ENCODE measurements at regions not wholly inside any gene's neighbourhood (a gene's known extent, or its start where the extent isn't known, plus 50 kb on each side); places are given as distances from the start of the nearest gene placed in this dataset.

- ATAC-seq (ENCODE audit: insufficient number of reproducible peaks, low FRiP score, low read depth) (no peak), DNase-seq (ENCODE audit: low spot score) (no peak)
- Histone ChIP-seq H3K27me3 (replicated peaks; ENCODE audit: insufficient read depth) (no peaks in the 10 kb centered on the region), H3K4me3 (peak overlapping the region; percentile 58), H3K4me1 (ENCODE audit: control insufficient read depth in 1 of 2, low read depth in 2 of 2) (peaks cover 19 to 53% of the 10 kb centered on the region in 2 donors), H3K27ac (no peak overlapping the region), H3K36me3 (no peaks in the 10 kb centered on the region), H3K9me3 (no peaks in the 10 kb centered on the region)
- TF ChIP-seq CTCF (IDR thresholded peaks at IDR 0.05), result no peak
These were observed 217.3 kb upstream of the GK2 start for GRCh38 chr4:79625361-79625760.

- no peak for TF ChIP-seq CTCF (IDR thresholded peaks at IDR 0.05)
- Histone ChIP-seq H3K4me3 (peak overlapping the region; percentile 57), H3K4me1 (ENCODE audit: control insufficient read depth in 1 of 2, low read depth in 2 of 2) (peaks cover 19 to 53% of the 10 kb centered on the region in 2 donors), H3K27me3 (replicated peaks; ENCODE audit: insufficient read depth) (no peaks in the 10 kb centered on the region), H3K36me3 (no peaks in the 10 kb centered on the region), H3K9me3 (no peaks in the 10 kb centered on the region), H3K27ac (peak overlapping the region; percentile 63 to 66)
- no peak for ATAC-seq (ENCODE audit: insufficient number of reproducible peaks, low FRiP score, low read depth)
- no peak for DNase-seq (ENCODE audit: low spot score)
These were observed 215.2 kb upstream of the GK2 start for GRCh38 chr4:79623021-79623870.

- Histone ChIP-seq H3K4me1 (ENCODE audit: control insufficient read depth in 1 of 2, low read depth in 2 of 2) (peaks cover 11 to 41% of the 10 kb centered on the region in 2 donors), H3K27me3 (replicated peaks; ENCODE audit: insufficient read depth) (no peaks in the 10 kb centered on the region), H3K9me3 (no peaks in the 10 kb centered on the region), H3K27ac (no peak overlapping the region), H3K36me3 (no peaks in the 10 kb centered on the region), H3K4me3 (no peak overlapping the region)
- no peak for ATAC-seq (ENCODE audit: insufficient number of reproducible peaks, low FRiP score, low read depth)
- TF ChIP-seq CTCF (IDR thresholded peaks at IDR 0.05), result no peak
- DNase-seq (ENCODE audit: low spot score), result no peak
These were observed 213.0 kb upstream of the GK2 start for GRCh38 chr4:79621061-79621460.

- H3K27ac ChIP-seq, result no peak overlapping the region
- DNase-seq (ENCODE audit: low spot score) (no peak), ATAC-seq (ENCODE audit: insufficient number of reproducible peaks, low FRiP score, low read depth) (no peak)
- H3K9me3 ChIP-seq, result no peaks in the 10 kb centered on the region
- H3K4me3 ChIP-seq, result no peak overlapping the region
- no peaks in the 10 kb centered on the region for H3K27me3 ChIP-seq (replicated peaks; ENCODE audit: insufficient read depth)
- TF ChIP-seq CTCF (IDR thresholded peaks at IDR 0.05), result no peak
- no peaks in the 10 kb centered on the region for H3K36me3 ChIP-seq
- H3K4me1 ChIP-seq (ENCODE audit: control insufficient read depth in 1 of 2, low read depth in 2 of 2), result peaks cover 11 to 37% of the 10 kb centered on the region in 2 donors
These were observed 212.6 kb upstream of the GK2 start for GRCh38 chr4:79620617-79621016.

GRCh38 chr4:79613269-79613935, 205.4 kb upstream of the GK2 start:
- no peak for DNase-seq (ENCODE audit: low spot score)
- no peak for ATAC-seq (ENCODE audit: insufficient number of reproducible peaks, low FRiP score, low read depth)
- Histone ChIP-seq H3K4me3 (no peak overlapping the region), H3K27ac (no peak overlapping the region), H3K27me3 (replicated peaks; ENCODE audit: insufficient read depth) (no peaks in the 10 kb centered on the region), H3K9me3 (no peaks in the 10 kb centered on the region), H3K4me1 (ENCODE audit: control insufficient read depth in 1 of 2, low read depth in 2 of 2) (peaks cover 8 to 26% of the 10 kb centered on the region in 2 donors), H3K36me3 (no peaks in the 10 kb centered on the region)
- TF ChIP-seq CTCF (IDR thresholded peaks at IDR 0.05), result no peak

All from thoracic aorta (tissue), 2 donors.